IPS DF 19.7 (cell line): ENCODE measurements at regions not wholly inside any gene's neighbourhood (a gene's known extent, or its start where the extent isn't known, plus 50 kb on each side); places are given as distances from the start of the nearest gene placed in this dataset.

Experiments used
- DNase-seq: peaks from one replicate; pipeline ENCODE4 v3.0.0-alpha.2; 2013; ENCODE audit warnings: low read depth, low spot score

- DNase-seq, result no peak
Measured at GRCh38 chr11:95717314-95717713, 72.3 kb downstream of the FAM76B start.

GRCh38 chr11:95716266-95716665 is 73.3 kb downstream of the FAM76B start:
- DNase-seq, result no peak

GRCh38 chr11:95715777-95716241 is 73.8 kb downstream of the FAM76B start:
- DNase-seq, result no peak

GRCh38 chr11:95714843-95715776 is 74.5 kb downstream of the FAM76B start:
- no peak for DNase-seq

GRCh38 chr11:95713428-95713827 is 76.2 kb downstream of the FAM76B start:
- no peak for DNase-seq

- no peak for DNase-seq
Measured at GRCh38 chr11:95711945-95712221, 77.7 kb downstream of the FAM76B start.

GRCh38 chr11:95711162-95711944 is 78.2 kb downstream of the FAM76B start:
- no peak for DNase-seq

GRCh38 chr11:95708681-95709080 is 80.9 kb downstream of the FAM76B start:
- DNase-seq, result no peak

GRCh38 chr11:95706974-95707387 is 82.6 kb downstream of the FAM76B start:
- DNase-seq, result no peak

- peak; percentile 48 for DNase-seq
Measured at GRCh38 chr11:95705485-95706124, 84.0 kb downstream of the FAM76B start.

GRCh38 chr11:95704865-95705264 is 84.7 kb downstream of the FAM76B start:
- DNase-seq, result no peak

GRCh38 chr11:95703049-95703448 is 86.5 kb downstream of the FAM76B start:
- no peak for DNase-seq

- no peak for DNase-seq
Measured at GRCh38 chr11:95702526-95702925, 87.1 kb downstream of the FAM76B start.

GRCh38 chr11:95700471-95700817 is 89.1 kb downstream of the FAM76B start:
- DNase-seq, result no peak

- no peak for DNase-seq
Measured at GRCh38 chr11:95699631-95700470, 89.7 kb downstream of the FAM76B start.

GRCh38 chr11:95698676-95699557 is 90.7 kb downstream of the FAM76B start:
- DNase-seq, result no peak

GRCh38 chr11:95697614-95698408 is 91.8 kb downstream of the FAM76B start:
- DNase-seq, result no peak

GRCh38 chr11:95695181-95695580 is 94.4 kb downstream of the FAM76B start:
- no peak for DNase-seq

- no peak for DNase-seq
Measured at GRCh38 chr11:95693298-95693697, 96.3 kb downstream of the FAM76B start.
